NCI-H82 (cell line): ENCODE measurements at regions not wholly inside any gene's neighbourhood (a gene's known extent, or its start where the extent isn't known, plus 50 kb on each side); places are given as distances from the start of the nearest gene placed in this dataset.

Source experiments
- DNase-seq: peaks from one replicate; lab custom pipeline; 2025; lab: John Stamatoyannopoulos, UW

DNA sequence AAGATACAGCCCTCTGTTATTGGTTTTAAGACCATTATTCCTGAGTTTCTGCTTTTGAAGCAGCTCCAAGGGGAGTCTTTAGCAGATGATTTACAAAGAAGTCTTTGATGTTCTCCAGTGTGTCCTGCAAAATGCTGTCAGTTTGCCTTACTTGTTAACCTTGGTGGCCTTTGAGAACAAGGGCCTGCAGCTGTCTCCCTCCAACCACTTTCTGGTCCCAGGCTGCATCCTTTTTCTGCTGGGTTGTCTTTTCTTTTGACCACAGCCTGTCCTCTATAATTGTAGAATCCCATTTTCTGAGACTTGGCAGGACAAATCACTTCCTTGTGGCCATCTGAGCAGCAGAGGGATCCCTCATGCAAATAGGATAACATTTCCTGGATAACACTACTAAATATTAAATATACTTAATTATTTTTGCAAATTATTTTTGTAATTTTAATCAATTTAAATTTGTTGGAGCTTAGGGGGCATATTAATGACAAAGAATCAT, 281.4 kb downstream of the DMRT2 start:
- DNase-seq, result no peak

DNA sequence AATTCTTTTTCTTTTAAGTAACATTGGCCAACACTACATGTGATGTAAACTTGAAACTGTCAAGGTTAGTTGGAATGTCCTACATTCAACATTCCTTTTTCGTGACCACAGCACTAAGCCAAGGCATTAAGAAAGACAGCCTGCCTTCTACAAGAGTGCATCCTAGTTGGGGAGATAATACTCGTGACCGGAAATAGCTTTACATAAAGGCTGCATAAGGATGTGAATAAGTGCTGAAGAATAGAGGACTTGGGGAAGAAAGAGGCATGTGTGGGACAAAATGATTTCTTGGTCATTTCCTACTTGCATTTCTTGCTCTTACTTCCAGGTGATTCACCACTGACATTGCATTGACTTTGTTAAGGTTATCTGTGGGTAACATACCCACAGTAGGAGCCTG, 282.0 kb downstream of the DMRT2 start:
- DNase-seq, result no peak

DNA sequence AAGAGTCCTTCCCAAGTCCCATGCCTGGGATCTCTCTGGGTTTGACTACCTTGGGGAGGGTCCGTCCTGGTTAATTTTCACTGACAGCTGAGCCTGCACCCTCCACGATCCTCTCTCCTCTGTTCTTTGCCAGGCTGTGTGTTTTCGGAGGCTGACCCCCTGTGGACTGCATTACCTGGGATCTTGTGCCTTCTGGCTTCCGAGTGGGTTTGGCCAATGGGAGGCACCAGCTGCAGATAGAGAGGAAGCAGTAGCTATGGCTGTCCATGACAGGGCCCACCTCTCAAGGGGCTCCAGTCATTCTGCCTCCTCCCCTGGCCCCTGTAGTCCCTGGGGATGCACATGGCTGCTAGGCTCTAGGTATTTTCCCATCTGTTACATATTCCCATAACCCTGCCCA, 285.0 kb downstream of the DMRT2 start:
- DNase-seq, result no peak

DNA sequence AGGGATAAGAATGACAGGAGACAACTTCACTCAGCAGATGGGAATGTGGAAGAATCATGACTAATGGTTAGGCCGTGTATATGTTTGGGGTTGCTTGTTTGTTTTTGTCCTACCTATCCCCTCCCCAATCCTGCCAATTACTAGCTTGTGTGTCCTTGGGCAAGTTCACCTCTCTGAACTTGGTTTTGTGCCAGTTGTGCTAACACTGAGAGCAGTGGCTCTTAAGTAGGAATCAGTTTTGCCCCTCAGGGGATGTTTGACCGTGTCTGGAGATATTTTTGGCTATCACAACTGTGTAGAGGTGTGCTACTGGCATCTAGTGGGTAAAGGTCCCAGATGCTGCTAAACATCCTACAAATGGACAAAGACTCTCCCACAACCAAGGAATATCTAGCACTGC, 287.0 kb downstream of the DMRT2 start:
- DNase-seq, result no peak

- no peak for DNase-seq
Observed at GRCh38 chr9:1340390-1340789, 290.2 kb downstream of the DMRT2 start.

DNA sequence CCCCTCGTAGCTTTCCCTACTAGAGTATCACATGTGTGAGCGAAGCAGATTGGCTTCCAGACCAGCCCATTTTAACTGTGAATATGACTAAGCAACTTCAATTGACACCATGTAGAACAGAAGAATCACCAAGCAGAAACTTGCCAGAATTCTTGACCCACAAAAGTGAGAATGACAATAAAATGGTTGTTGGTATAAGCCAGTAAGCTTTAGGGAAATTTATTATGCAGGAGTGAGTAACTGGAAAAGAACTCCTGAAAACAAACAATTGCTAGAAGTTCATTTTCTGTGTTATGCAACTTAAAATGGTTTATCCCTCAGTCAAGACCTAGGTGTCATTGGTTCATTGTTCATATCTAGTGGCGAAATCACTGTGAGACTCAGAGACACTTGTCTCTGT, 303.1 kb downstream of the DMRT2 start:
- no peak for DNase-seq

- DNase-seq, result no peak
Observed at GRCh38 chr9:1354086-1354485, 303.9 kb downstream of the DMRT2 start.

DNA sequence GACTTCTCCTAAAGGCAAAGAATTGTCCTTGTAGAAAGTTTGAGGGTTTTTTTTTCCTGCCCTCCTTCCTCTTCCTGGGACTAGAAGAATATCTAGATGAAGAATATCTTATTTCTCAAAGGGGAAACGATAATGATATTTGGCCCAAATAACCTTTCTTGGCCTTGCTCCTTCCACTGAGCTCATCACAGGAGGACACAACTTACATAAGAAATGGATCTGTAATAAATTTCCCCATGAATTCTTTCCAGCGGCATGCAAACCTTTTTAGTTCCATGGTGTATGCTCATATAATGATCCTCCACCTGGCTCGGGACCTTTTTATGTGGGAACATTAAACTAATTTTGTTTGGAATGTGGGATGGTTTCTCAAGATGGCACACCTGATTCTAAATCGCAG, 304.4 kb downstream of the DMRT2 start:
- DNase-seq, result no peak

- DNase-seq, result no peak
Observed at GRCh38 chr9:1355656-1356055, 305.5 kb downstream of the DMRT2 start.

DNA sequence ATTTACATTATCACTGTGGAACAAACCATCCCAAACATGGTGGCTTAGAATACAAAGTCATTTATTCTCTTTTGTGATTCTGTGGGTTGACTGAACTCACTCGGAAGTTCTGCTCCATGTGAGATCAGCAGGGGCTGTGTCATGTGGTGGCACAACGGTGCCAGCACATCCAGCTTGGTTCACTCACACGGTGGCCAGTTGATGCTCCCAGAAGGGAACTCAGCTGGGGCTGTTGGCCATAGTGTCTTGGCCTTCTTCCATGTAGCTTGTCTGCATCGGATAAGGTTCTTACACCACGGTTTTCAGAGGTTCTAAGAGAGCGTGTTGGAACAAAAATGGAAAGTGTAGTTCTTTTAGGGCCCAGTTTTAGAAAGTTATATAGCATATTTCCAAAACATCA, 312.7 kb downstream of the DMRT2 start:
- DNase-seq, result no peak

DNA sequence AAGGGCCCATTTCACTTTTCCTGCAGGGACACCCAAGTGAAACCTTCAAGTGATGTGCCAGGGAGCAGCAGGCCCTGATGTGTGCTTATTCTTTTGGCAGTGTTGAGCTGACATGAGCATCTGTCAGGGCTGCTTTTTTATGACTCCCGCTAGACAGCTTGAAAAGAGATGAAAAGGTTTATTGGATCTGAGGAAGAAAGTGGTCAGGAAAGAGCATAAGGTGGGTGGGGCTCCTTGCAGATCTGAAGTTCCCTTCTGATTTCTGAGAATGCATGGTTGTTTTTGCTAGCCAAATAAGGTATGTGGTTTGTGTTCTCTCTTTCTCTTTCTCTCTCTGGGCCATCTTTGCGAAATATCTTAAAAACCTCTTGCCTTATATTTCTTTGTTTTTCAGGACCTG, 316.1 kb downstream of the DMRT2 start:
- DNase-seq, result peak; percentile 60

DNA sequence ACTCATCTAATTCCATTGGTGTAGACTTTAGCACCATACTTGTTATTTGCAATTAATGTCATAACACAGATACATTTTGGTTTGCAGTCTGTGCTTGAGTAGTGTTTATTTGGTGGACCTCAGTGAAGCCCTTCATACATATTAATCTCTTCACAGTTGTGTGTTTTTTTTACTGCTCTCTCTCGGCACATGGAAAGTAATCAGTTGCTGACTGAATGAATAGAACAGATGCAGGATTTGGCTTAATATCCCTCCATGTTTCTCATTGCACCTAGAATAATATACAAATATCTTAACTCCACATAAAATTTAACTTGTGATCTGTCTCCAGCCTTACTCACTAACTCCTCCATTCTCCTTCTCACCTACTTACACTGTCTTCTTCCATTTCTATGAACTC, 319.1 kb downstream of the DMRT2 start:
- no peak for DNase-seq

- no peak for DNase-seq
Observed at GRCh38 chr9:1373445-1373844, 323.3 kb downstream of the DMRT2 start.

DNA sequence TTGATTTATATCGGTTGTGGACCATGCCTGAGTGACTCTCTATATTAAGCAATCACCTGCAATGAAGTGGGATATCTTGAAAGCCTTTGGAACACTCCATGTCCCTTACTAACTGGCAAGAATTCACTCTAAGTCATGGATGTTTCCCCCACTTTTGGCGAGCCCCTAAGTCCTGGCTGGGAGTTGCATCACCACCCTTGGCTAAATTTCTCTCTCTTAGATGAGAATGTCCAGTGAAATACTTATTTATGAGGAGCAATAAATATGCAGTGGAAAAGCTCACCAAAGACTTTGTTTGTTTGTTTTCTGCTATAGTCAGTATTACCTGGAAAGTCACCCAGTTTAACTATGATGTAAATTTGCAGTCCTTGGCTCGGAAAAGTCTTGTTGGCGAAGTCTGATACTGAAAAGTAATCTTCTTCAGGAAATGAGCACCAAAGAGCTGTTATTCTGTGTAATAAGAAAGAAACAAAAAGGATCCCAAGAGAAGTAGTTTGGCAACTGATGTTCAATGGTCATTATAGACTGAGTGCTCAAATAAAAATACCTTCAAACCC, 333.8 kb downstream of the DMRT2 start:
- DNase-seq, result no peak

GRCh38 chr9:1384816-1385215, 334.7 kb downstream of the DMRT2 start:
- no peak for DNase-seq

DNA sequence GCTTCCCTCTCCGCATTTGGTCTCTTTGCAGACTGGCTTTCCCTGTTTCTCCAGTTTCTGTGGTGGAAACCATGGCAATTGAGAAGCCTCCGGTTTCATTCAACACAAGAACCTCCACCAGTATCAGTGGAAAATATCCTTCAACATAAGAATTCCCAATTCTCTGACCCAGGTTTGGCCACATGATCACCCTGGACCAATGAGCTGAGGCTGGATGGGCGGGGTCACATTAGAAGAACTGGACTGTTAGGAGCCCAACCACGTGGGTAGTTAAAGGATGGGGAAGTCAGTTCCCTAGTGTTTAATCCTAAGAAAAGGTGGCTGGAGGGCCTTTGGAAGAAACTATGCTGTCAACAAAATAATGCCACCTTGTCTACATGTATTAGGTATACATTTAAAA, 336.3 kb downstream of the DMRT2 start:
- no peak for DNase-seq

DNA sequence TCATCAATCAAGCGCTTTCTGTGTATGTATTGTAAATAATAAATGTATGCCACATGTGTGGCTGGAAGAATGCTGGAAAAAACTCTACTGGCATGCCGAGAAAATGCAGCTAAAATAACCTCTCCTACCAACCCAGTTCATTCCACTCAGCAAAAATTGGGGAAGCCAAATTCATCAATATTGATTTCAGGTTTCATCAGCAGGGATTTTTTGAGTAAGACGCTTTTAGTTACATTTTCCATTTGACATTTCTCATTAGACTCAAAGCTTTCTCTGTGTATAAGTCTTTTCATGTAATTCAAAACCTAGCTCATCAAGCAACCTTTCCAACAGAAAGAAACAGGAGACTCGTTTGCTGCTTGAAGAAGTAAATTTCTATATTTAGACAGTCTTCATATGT, 338.1 kb downstream of the DMRT2 start:
- DNase-seq, result no peak

DNA sequence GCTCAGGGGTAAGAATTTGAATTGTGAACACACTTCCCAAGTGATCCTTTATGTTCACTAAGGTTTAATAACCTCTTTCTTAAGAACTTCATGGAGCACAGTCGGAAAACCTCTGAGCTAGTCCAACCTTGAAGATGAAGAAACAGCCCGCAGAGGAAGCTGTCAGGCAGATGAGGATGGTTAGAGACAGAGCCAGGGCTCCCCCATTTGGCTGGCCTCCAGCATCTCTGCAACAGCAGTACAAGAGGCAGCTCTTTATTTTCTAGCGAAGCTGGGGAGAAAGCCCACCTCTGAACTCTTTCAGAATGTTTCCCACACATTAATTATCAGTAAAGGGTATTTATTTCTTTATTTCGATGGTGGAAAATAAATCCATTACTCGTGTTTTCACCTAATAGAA, 350.8 kb downstream of the DMRT2 start:
- DNase-seq, result peak; percentile 1

DNA sequence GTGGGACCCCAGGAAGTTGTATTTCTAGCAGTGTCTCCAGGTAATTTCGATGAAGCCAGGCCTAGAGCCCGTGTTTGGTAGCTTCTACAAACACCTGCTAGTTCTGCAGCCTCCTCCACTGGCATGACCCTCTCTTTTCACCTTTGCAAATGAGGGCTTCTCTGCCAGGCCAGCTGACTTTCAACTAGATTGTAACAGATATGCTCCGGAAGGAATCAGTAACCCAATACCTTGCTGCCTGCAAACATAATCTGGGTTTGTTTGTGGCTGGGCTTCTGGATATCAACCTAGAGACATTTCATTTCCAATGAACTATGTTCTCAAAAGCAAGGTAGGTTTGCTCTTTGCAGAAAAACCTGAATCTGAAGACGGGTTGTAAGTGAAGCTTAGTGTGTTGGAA, 354.8 kb downstream of the DMRT2 start:
- DNase-seq, result no peak

DNA sequence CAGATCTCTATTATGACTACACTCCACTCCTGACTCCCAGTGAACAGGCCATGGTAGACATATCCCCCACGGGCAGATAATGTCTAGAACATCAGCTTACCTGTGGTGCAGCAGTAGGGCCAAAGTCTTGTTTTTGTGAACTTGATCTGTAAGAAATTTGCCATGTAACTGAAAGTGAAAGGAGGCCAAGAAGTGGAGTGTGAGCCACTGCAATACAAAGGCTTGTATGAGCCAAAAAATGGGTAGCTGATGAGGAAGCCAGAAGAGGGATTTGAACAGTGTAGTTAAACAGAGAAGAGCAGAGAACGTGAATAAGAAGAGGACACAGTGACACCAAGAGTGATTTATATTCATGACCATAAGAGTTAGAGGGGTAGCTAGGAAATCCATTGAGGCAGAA, 361.7 kb downstream of the DMRT2 start:
- no peak for DNase-seq

- no peak for DNase-seq
Observed at GRCh38 chr9:1414711-1415131, 364.6 kb downstream of the DMRT2 start.

GRCh38 chr9:1415146-1415545, 365.0 kb downstream of the DMRT2 start:
- DNase-seq, result no peak

GRCh38 chr9:1416261-1416660, 366.1 kb downstream of the DMRT2 start:
- DNase-seq, result no peak

GRCh38 chr9:1421436-1421835, 371.3 kb downstream of the DMRT2 start:
- DNase-seq, result no peak

GRCh38 chr9:1427875-1428274, 377.7 kb downstream of the DMRT2 start:
- DNase-seq, result no peak
